ENCODE measurements at regions not wholly inside any gene's neighbourhood (a gene's known extent, or its start where the extent isn't known, plus 50 kb on each side); places are given as distances from the start of the nearest gene placed in this dataset.

DNA sequence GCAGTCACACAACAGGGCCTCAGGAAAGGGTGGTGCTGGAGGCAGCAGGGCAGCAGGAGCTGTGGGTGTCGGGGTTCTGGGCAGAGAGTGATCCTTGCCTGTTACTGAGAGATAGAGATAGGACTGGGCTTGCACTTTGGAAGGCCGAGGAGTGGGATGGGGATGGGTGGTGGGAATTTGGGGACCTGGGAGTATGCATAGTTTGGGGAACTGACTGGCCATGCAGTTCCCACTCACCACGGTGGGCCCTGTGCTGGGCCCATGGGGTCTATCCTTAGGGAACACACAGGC, 192.5 kb upstream of the LINGO1 start:
- no peak overlapping the region for H3K4me3 ChIP-seq (replicated peaks in 1 of 2; ENCODE audit: low read depth in 2 of 2, low read length in 2 of 2)
- DNase-seq (ENCODE audit: low read depth in 2 of 2) = no peak
- TF ChIP-seq, protein P1, sequence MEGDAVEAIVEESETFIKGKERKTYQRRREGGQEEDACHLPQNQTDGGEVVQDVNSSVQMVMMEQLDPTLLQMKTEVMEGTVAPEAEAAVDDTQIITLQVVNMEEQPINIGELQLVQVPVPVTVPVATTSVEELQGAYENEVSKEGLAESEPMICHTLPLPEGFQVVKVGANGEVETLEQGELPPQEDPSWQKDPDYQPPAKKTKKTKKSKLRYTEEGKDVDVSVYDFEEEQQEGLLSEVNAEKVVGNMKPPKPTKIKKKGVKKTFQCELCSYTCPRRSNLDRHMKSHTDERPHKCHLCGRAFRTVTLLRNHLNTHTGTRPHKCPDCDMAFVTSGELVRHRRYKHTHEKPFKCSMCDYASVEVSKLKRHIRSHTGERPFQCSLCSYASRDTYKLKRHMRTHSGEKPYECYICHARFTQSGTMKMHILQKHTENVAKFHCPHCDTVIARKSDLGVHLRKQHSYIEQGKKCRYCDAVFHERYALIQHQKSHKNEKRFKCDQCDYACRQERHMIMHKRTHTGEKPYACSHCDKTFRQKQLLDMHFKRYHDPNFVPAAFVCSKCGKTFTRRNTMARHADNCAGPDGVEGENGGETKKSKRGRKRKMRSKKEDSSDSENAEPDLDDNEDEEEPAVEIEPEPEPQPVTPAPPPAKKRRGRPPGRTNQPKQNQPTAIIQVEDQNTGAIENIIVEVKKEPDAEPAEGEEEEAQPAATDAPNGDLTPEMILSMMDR (IDR thresholded peaks at IDR 0.05; ENCODE audit: low read depth, low read length) = no peak

DNA sequence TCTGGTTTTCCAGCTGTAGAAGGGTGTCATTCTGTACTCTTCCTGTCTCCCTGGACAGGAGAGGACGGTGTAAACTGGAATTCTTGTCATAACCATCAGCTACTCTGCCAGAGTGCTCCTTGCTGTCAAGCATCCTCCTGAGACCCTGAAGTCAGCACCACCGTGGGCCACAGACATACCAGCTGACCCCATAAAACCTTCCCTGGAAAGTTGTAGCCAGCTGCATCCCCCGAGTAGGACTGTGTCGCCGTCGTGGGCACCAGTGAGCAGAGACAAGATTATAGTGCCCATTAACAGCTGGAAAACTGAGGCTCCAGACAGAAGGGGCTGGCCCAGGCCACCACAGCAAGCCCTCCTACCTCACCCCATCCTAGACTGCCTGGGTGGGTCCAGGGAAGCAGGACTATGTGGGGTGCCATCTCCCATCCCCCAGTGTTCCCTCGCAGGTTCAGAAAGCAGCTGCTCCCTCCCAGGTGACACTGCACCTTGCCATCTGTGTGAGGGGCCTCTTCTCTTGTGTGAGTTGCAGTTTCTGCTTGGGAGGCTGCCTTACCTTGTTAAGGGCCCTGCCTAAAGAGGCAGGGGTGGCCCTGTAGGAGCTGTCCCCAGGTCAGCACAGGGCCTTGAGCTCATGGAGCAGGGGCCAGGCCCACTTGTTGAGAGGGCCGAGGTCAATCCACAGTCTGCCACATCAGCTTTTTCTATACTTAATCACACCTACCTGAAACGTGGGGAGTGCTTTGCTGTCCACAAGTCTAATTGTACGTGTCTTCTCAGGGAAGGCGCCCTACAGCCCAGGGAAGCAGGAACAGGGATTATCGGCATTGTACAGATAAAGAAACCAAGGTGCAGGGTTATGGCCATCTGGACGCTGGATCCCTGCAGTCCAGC, 191.9 kb upstream of the LINGO1 start:
- no peak overlapping the region for H3K4me3 ChIP-seq (replicated peaks in 1 of 2; ENCODE audit: low read depth in 2 of 2, low read length in 2 of 2)
- no peak for DNase-seq (ENCODE audit: low read depth in 2 of 2)
- TF ChIP-seq, protein P1 (IDR thresholded peaks at IDR 0.05; ENCODE audit: low read depth, low read length) = no peak

DNA sequence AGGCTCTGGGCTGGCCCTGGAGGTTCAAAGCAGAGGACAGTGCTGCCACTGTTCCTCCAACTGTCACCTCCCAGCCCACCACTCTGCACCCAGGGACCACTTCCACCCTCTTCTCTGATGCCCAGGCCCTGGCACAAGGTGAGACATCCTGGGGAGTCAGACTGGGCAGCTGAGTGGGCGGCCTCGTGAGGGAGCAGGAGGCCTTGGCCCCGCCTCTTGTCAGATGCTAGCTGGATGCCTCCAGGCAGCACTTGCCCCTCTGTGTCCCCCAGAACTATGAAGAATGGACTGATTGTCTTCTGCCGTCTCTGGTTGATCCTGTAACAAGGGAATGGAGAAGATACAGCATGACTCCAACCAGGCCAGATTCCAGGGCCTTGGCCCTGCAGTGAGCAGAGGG, 191.0 kb upstream of the LINGO1 start:
- no peak overlapping the region for H3K4me3 ChIP-seq (replicated peaks in 1 of 2; ENCODE audit: low read depth in 2 of 2, low read length in 2 of 2)
- TF ChIP-seq, protein P1 (IDR thresholded peaks at IDR 0.05; ENCODE audit: low read depth, low read length) = no peak
- no peak for DNase-seq (ENCODE audit: low read depth in 2 of 2)

DNA sequence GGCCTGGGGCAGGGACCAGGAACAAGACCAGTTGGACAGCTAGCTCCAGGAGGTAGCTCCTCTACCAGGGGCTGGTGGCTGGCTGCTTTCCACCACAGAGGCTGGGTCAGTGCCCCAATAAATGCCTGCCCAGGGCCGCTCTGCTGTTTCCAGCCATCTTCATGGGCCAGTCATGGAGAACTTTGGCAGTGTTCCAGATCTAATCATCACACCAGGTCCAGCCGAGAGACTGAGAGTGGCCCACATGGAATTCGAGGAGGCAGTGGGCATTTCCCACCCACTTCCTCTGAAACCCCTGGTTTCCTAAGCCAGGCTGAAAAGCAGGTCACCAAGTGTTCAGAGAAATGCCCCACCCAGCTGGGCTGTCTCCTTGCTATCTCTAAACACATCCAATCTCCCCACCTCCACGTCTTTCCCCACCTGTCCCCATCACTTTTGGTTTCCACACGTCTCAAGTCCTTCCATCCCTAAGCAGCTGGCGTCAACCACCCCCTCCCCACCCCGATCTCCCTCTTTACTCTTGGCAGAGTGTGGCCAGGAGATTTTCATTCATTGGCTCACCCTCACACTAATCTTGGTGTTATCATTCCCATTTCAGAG, 190.0 kb upstream of the LINGO1 start:
- DNase-seq (ENCODE audit: low read depth in 2 of 2) = no peak
- no peak overlapping the region for H3K4me3 ChIP-seq (replicated peaks in 1 of 2; ENCODE audit: low read depth in 2 of 2, low read length in 2 of 2)
- TF ChIP-seq, protein P1 (IDR thresholded peaks at IDR 0.05; ENCODE audit: low read depth, low read length) = no peak

DNA sequence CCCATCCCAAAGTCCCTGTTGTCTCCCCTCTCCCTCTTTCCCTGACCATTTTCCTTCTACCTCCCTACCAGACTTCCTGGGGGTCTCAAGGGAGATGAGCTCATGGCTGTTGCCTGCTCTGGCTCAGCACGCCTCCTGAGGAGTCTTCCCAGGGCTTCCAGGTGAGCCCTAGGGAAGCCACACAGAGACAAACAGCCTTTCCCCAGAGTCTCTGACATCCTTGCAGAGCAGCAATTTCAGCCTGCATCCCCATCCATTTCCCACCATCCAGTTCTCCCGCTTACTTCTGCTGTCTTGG, 189.2 kb upstream of the LINGO1 start:
- TF ChIP-seq, protein P1 (IDR thresholded peaks at IDR 0.05; ENCODE audit: low read depth, low read length) = no peak
- DNase-seq (ENCODE audit: low read depth in 2 of 2) = no peak

DNA sequence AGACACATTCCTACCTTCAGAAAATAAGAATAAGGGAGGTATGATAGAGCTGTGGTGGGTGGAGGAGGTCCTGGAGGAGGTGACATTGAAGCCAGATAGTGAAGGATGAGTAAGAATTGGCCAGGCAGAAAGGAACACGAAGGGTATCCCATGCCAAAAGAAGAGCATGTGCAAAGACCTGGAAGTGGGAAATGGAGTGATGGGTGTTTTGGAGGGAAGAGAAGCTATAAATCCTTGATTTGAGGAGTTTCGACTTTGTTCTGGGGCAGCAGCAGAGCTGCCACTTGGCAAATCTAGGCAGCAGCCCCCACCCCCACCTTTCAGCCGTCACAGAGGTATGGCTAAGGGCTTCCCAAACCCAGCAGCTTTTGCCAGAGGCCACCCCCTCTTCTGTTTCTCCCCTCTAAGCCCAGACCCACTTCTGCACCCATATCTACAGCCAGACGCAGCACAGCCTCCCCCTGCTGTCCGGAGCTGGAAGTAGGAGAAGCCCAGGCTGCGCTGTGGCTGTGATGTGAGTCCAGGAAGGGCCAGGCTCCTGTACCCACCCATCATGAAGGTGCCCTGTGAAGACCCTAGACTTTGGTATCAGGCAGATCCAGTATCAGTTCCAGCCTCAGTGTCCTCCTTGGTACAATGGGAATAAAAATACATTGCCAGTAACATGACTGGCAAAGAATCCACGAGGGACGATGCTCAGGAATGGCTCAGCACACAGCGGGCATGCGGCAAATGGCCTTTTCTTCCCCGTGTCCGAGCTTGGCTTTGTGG, 188.7 kb upstream of the LINGO1 start:
- TF ChIP-seq, protein P1 (IDR thresholded peaks at IDR 0.05; ENCODE audit: low read depth, low read length) = peak; percentile 87
- peak; percentile 65 to 66 for DNase-seq (ENCODE audit: low read depth in 2 of 2)

More for the DNA sequence above, 189.2 kb upstream of the LINGO1 start:
- no peak overlapping the region for H3K4me3 ChIP-seq (replicated peaks in 1 of 2; ENCODE audit: low read depth in 2 of 2, low read length in 2 of 2)

More for the DNA sequence above, 188.7 kb upstream of the LINGO1 start:
- H3K4me3 ChIP-seq (replicated peaks in 1 of 2; ENCODE audit: low read depth in 2 of 2, low read length in 2 of 2) = no peak overlapping the region

All from cardiac fibroblast (primary cell).